GM13977 (cell line): ENCODE measurements at regions not wholly inside any gene's neighbourhood (a gene's known extent, or its start where the extent isn't known, plus 50 kb on each side); places are given as distances from the start of the nearest gene placed in this dataset.

ENCODE experiments used
- DNase-seq: peaks from one replicate; pipeline ENCODE4 v3.0.0; 2012; ENCODE audit warnings: low spot score
- in situ Hi-C: fragments of 300-500 bp; cut with MboI; formaldehyde crosslinking; loops from one replicate; pipeline ENCODE4 v1.12.0; 2022; ENCODE audit warnings: low sequenced_read_pairs, low pct_unique_long_range_greater_than_20kb, mixed read lengths, inconsistent platforms; ENCODE audit not compliant: unreplicated experiment
- TF ChIP-seq, protein P1 (sequence below): IDR thresholded peaks from 2 replicates; pipeline ENCODE4 v1.5.1; 2012; ENCODE audit warnings: mild to moderate bottlenecking, control low read depth; ENCODE audit not compliant: insufficient read depth; ENCODE audit errors: extremely low read depth, missing control alignments

DNA sequence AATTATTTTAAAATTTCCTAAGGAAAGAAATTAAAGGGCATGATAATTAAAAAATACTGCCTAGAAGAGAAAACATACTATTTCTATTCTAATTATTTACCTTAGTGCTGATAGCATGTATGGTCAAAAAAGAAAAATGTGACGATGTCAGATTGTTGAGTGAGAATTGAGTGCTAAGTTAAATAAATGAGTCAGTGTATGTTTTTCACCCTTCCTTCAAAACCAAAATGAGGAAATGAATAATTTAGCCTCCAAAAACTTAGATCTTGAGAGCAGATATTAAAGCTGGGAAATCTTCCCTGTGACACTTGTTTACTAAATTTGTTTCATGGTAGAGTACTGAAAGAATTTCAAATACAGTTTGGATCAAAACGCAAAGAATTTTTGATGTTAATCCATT, 58.6 kb upstream of the NYAP2 start:
- DNase-seq, result no peak
- TF ChIP-seq, protein P1, sequence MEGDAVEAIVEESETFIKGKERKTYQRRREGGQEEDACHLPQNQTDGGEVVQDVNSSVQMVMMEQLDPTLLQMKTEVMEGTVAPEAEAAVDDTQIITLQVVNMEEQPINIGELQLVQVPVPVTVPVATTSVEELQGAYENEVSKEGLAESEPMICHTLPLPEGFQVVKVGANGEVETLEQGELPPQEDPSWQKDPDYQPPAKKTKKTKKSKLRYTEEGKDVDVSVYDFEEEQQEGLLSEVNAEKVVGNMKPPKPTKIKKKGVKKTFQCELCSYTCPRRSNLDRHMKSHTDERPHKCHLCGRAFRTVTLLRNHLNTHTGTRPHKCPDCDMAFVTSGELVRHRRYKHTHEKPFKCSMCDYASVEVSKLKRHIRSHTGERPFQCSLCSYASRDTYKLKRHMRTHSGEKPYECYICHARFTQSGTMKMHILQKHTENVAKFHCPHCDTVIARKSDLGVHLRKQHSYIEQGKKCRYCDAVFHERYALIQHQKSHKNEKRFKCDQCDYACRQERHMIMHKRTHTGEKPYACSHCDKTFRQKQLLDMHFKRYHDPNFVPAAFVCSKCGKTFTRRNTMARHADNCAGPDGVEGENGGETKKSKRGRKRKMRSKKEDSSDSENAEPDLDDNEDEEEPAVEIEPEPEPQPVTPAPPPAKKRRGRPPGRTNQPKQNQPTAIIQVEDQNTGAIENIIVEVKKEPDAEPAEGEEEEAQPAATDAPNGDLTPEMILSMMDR, result no peak
- in situ Hi-C loops, result no loop called here

DNA sequence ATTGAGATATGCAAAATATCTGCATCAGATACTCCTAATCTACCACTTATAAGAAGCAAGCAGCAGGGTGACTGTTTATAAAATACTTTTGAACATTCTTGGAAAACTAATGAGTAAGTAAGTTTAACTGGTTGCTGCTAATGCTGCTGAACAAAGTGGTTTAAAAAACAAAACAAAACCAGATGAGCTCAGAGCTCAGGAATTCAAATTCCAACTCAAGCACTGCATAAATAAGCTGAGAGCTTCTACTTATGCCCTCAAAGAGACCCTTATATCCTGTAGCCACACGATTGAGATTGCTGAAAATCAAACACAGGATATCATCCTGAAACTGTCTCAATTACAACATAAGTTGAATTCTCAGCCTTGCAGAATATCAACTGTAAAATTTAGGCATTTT, 62.3 kb upstream of the NYAP2 start:
- TF ChIP-seq, protein P1, result no peak
- in situ Hi-C loops, result no loop called here
- DNase-seq, result no peak

DNA sequence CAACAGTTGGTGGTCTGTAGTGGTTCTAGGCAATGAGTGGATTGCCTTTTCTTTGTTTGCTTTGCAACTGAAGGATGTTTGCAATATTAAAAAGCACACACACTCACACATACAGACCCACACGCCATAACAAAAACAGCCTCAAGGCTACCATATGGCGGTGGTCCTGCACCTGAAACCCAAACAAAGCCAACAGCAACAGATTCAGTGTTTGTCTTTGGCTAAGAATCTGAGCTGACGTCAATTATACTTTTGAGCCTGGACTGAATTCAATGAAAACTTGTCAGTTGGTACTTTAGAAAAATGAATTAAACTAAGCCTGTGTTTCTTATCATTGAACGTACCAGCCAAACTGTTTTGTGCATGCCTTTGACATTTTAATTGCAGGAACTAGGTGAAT, 65.0 kb upstream of the NYAP2 start:
- TF ChIP-seq, protein P1, result no peak
- in situ Hi-C loops, result no loop called here
- DNase-seq, result no peak

DNA sequence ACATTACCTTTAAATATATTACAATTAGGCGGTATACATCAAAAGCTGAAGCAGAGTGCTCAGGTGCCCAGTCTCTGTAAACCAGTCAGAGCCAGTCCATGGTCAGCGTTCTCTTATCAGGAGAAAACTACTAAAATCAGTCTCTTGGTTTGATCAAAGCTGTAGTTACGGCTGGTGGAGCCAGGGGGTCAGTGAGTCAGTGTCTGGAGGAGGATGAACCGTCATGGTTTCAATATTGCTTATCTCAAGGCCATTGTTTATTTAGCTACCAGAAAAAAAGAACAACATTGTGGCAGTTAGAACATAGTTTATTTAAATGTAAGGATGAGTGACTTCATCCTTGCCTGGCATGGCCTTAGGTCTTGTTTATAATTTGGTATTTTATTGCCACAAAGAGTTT, 71.3 kb upstream of the NYAP2 start:
- in situ Hi-C loops, result no loop called here
- TF ChIP-seq, protein P1, result no peak
- no peak for DNase-seq

DNA sequence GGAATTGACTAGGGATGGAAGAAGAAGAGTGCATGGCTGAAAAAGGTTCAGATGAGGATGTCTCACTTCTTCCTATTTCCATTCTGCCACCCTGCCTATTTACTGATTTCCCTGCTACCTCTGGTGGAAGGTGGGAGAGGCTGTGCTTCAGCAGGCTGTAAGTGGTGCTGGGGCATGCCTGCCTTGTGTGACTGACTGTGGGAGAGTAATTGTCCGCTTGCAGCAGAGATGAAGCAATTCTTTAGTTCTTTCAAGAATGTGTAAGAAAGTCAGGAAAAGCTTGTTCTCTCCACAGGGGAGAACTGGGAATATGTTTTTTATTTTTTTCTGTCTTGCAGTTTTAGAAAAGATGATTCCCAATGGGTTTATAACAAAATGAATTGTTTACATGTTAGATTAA, 72.5 kb upstream of the NYAP2 start:
- TF ChIP-seq, protein P1, result no peak
- no peak for DNase-seq
- in situ Hi-C loops, result no loop called here

DNA sequence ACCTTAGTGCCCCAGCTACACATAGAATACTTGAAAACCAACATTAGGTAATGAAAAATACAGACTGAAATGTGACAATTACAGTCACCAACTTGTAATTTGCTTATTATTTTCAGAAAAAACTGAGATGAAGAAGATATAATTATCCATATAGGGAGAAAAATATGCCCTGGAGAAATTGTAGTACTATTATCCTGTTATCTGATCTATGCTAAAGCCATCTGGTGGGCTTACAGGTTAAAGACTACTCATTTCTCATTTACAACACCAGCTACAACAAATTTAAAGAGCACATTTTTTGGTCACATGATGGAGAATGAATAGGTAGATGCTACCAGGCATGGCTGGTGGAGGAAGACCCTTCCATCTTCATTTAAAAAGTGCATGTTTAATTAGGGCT, 79.6 kb upstream of the NYAP2 start:
- no peak for DNase-seq
- in situ Hi-C loops, result no loop called here
- TF ChIP-seq, protein P1, result no peak

DNA sequence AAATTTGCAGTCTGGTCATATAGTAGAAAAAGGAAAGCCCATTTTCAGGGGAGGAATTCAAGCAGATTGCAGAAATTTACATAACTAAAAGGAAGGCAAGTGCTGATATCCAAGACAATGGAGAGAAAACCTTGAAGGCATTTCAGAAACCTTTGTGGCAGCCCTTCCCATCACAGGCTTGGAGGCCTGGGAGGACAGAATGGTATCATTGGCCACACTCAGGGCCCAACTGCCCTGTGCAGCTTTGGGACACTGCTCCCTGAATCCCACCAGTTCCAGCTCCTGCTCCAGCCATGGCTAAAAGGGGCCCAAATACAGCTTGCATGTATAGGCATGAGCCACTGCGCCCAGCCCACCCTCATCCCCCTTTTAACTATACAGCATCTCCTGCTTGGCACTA, 81.1 kb upstream of the NYAP2 start:
- TF ChIP-seq, protein P1, result no peak
- in situ Hi-C loops, result no loop called here
- no peak for DNase-seq
